GM18520 (cell line): ENCODE measurements at regions not wholly inside any gene's neighbourhood (a gene's known extent, or its start where the extent isn't known, plus 50 kb on each side); places are given as distances from the start of the nearest gene placed in this dataset.

Source experiments
- ATAC-seq: cut with Tn5 transposase; IDR thresholded peaks from one replicate; pipeline ENCODE4 v1.9.1; 2021; ENCODE audit not compliant: unreplicated experiment

DNA sequence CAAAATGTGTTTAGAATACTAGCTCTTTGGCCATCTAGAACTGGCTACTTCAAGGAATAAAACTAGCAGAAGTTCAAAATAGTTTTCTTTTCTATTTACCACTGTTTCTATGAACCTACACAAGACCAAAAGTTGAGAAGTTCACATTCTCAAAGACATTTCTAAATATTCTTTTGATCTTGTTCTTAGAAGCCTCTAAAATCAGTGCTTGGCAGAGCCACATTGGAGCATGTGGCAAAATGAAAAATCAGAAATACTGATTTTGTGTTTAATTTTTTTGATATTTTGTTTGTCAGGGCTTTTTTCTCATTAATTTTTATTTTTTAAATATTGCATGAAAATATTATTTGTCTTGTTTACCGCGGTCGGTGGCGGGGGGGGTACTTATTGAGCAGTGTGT is 853.8 kb upstream of the INTU start:
- no peak for ATAC-seq

DNA sequence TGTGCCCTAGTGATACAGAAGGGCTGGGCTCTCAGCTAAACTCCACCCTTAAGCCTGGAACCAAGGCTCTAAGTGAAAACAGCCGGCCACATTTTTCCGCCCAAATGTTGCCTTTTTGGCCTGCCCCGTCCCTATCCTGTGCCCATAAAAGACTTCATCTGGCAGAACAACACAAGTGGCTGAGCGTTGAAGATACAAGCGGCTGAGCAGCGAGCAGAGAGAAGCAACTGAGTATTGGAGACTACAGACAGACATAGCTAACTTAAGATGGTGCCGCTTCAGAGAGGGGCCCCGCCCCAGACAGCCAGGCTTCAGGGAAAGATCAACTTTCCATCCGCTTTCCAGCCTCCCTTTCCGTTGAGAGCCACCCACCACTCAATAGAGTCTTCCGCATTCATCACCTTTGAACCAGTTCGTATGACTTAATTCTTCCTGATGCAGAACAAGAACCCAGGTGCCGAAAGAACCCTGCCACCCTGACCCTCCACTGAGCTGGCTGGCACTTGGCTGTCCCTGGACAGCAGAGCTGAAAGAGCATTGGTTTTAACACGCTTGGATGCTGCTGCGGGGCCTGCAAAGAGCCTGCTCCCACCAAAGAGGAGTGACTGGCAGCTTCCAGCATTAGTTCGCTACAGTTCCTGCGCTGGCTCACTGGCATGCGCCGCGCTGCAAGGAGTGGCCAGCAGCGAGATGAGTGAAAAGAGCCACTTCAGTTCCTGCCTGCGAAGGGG is 853.2 kb upstream of the INTU start:
- ATAC-seq: no peak

- ATAC-seq: no peak
These were observed 849.6 kb upstream of the INTU start for GRCh38 chr4:126783191-126783590.

- no peak for ATAC-seq
These were observed 847.7 kb upstream of the INTU start for GRCh38 chr4:126784966-126785580.

DNA sequence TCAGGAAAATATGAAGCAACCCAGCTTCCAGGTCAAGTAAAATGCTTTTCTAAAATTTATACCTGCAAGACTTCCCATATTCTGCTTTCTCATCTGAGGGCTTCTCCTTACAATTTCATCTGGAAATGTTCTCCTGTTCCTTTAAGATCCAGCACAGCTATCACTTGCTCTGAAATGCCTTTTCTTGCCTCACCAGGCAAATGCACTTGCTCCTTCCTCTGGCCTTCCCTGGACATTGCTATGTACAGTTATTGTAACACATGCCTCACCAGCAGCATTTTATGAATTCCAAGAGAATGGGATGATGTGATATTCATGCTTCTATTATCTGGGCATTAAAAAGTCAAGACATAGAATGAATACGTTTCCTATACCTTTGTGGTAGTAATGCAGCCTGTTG is 842.1 kb upstream of the INTU start:
- no peak for ATAC-seq

DNA sequence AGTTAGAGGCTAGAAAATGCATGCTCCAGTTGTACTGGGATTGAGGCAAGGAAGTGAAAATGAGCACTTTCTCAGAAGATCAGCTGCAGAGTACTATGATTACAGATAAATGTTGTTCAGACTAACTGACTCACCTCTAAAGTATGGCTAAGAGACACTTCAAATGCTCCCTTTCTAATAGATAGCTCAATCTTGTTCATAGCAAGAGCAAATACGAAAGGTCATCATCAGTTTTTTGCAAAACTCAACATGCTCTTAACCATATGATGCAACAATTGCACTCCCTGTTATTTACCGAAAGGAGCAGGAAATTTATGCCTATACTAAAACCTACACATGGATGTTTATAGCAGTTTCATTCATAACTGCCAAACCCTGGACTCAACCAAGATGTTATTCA is 838.4 kb upstream of the INTU start:
- no peak for ATAC-seq

- ATAC-seq: no peak
These were observed 834.5 kb upstream of the INTU start for GRCh38 chr4:126798214-126798613.

- no peak for ATAC-seq
These were observed 833.3 kb upstream of the INTU start for GRCh38 chr4:126799416-126799815.

DNA sequence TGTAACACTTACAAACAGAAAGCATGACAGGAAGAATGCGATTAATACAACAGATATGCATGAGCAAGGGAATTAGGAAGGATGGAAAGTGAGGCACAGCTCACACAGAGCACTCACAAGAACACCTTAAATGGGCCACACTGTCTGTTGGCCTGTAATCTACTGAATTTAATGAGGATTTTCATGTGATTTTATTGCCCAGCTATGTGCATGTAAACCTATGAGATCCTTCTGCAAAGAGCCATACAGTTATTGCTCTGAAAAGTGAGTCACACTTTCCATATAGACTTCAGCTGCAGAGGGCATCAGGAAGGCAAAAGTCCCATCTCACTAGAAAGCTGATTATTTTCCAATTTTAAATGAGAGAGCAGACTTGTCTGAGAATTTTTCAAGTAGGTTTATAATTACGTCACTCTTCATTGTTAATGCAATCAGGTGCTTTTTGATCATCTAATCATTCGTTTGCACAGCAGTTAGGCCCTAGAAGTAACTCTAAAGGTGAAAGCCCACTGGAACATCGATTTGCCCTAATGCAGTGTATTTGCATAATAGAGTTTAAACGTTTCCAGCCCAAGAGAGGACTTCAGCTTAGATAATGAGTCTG is 832.7 kb upstream of the INTU start:
- ATAC-seq: no peak

DNA sequence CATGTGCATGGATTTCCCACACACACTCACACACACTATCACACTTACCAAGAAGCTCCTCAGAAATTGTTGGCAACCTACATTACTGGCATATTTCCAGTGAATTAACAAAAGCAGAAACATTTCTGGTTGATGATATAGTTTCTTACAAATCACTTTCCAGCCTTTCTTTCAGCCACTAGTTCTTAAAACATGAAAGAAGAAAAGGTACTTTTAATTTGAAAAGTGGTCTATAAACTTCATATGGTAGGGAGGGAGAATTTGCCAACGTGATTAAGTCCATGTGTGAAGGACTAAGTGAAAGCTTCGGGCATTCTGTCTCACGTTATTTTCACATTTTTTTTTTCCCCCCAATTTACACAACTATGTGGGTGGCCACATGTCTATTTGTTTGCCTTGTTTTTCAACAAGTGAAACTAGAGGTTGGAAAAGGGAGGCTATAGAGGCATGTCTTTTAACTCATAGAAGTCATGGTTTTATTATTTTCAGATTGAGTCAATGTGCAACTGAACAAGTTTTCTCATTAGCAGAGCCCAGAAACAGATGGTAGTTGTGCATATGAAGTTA is 832.1 kb upstream of the INTU start:
- ATAC-seq: no peak

DNA sequence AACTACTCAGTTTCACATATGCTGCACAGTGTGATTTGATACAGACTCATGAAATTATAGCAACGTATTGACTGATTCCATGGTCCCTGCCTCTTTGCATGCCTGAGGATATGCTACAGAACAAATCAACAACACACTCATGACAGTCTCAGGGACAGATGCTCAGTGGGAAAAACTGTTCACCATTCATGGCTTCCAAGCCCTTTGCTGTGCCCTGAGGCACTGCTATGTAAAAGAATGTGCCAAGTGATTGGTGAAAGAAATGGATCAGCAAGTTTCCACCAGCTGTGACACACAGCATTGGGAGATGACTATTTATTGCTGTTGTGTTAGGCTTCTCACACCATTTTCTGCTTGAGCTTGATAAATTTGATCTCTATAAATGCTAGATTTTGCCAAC is 825.6 kb upstream of the INTU start:
- no peak for ATAC-seq

- no peak for ATAC-seq
These were observed 820.7 kb upstream of the INTU start for GRCh38 chr4:126812076-126812475.

GRCh38 chr4:126820631-126821030 is 812.1 kb upstream of the INTU start:
- no peak for ATAC-seq

DNA sequence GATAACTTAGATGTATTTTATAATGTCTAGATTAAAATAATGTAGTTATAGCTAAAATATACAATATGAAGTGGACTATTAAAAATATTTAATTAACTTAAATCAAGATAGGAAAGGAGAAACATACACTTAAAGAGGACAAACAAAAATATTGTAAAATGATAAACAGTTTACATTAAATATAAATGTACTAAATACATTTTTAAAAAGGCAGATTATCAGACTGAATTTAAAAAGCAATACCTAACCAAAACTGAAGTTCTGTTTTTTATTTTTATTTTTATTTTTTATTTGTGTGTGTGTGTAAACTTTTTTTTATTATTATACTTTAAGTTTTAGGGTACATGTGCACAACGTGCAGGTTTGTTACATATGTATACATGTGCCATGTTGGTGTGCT is 811.6 kb upstream of the INTU start:
- ATAC-seq: no peak

DNA sequence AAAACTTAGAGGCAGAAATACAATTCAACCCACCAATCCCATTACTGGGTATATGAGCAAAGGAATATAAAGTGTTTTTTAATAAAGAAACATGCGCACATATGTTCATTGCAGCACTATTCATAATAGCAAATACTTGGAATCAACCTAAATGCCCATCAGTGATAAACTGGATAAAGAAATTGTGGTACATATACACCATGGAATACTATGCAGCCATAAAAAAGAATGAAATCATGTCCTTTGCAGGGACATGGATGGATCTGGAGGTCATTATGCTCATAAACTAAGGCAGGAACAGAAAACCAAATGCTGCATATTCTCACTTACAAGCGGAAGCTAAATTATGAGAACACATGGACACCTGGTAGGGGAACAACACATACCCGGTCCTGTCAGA is 807.7 kb upstream of the INTU start:
- ATAC-seq: no peak

GRCh38 chr4:126827669-126828068 is 805.1 kb upstream of the INTU start:
- ATAC-seq: no peak

DNA sequence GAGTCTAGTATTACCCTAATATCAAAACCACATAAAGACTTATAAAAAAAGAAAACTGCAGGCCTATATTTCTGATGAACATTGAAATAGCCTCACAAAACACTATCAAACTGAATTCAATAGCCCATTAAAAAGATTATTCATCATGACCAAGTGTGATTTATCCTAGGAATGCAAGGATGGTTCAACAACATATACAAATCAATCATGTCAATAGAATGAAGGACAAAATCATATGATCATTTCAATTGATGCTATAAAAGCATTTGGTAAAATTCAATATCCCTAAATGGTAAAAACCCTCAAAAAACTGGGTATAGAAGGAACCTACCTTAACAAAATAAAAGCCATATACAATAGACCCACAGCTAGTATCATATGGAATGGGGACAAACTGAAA is 797.9 kb upstream of the INTU start:
- ATAC-seq: no peak

DNA sequence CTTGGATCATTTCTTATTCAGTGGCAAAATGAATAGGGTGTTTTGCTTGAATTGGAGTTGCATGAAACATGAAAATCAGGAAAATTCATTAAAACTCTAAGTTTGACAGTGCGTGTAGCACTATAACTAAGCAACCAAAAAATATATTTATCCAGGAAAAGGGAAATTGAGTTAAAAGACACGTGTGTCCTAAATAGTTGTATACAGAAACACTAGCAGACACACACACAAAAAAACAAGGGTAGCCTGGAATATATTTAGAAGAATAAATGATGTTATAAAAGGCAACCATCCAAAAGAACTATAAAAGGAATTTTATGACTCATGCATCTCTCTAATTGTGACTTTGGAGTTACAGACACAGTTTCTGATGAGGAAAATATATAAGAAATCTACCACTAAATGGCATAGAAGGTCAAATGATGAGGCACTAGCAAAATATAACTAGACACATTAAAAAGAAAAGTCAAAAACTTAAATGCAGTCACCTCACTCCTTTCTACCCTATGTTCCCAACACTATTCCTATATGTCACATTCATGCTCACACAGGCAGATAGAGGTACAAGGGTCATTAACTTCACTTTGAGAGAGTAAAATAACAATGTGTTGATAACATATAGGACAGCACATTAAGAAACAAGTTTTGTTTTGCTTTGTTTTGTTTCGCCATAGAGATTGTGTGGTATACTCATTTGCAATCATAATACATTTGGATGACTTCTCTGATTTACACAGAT is 793.6 kb upstream of the INTU start:
- no peak for ATAC-seq

- no peak for ATAC-seq
These were observed 789.2 kb upstream of the INTU start for GRCh38 chr4:126843492-126844067.

- peak; percentile 46 for ATAC-seq
These were observed 782.5 kb upstream of the INTU start for GRCh38 chr4:126850286-126850685.

GRCh38 chr4:126851391-126851790 is 781.4 kb upstream of the INTU start:
- no peak for ATAC-seq
